A673 (cell line): ENCODE measurements at regions not wholly inside any gene's neighbourhood (a gene's known extent, or its start where the extent isn't known, plus 50 kb on each side); places are given as distances from the start of the nearest gene placed in this dataset. TPM values are rescaled to one million over a fixed set of nuclear protein-coding genes. Genes with fewer than 3 reads are reported as not detected.

Experiments
- BruUV-seq: library from RNA; stranded (reverse); fragments of 400-500 nt; replicated peaks from 2 replicates; lab custom pipeline; 2021; lab: Mats Ljungman, UMichigan
- CTCF ChIA-PET: fragments of 300-600 bp; sonication (Branson Sonifier 250); formaldehyde crosslinking; loops from one replicate; lab custom pipeline; 2022; ENCODE audit warnings: antibody characterized with exemption; lab: Charles Lee
- POLR2A ChIA-PET: fragments of 300-600 bp; sonication (Branson Sonifier 250); formaldehyde crosslinking; loops from one replicate; lab custom pipeline; 2022; ENCODE audit warnings: antibody characterized with exemption; ENCODE audit not compliant: low non-redundant PET; lab: Charles Lee
- DNase-seq: peaks from one replicate; pipeline ENCODE4 v3.0.0-alpha.2; 2015; ENCODE audit warnings: low spot score
- H3K27ac ChIP-seq: fragments of 200-600 bp; sonication (generic); 2 replicates; pipeline ENCODE4 v1.5.1; 2016; ENCODE audit warnings: mixed run types, low read depth, mild to moderate bottlenecking, mixed read lengths, antibody characterized with exemption, low read length; ENCODE audit not compliant: poor library complexity, severe bottlenecking
- H3K27me3 ChIP-seq: fragments of 200-600 bp; sonication (generic); replicated peaks from 2 replicates; pipeline ENCODE4 v1.6.1; 2017; ENCODE audit warnings: mixed run types, low read depth, mild to moderate bottlenecking, mixed read lengths, antibody characterized with exemption, low read length; ENCODE audit not compliant: insufficient read depth, poor library complexity
- H3K36me3 ChIP-seq: fragments of 200-600 bp; sonication (generic); 2 replicates; pipeline ENCODE4 v1.6.1; 2016; ENCODE audit warnings: mixed run types, mild to moderate bottlenecking, mixed read lengths, antibody characterized with exemption, low read length; ENCODE audit not compliant: insufficient read depth, poor library complexity, severe bottlenecking
- H3K4me1 ChIP-seq: fragments of 200-600 bp; sonication (generic); 2 replicates; pipeline ENCODE4 v1.6.1; 2017; ENCODE audit warnings: mixed run types, mild to moderate bottlenecking, mixed read lengths, antibody characterized with exemption, low read length; ENCODE audit not compliant: insufficient read depth, poor library complexity, severe bottlenecking
- H3K4me3 ChIP-seq: fragments of 200-600 bp; sonication (generic); 2 replicates; pipeline ENCODE4 v1.5.1; 2016; ENCODE audit warnings: low read depth, mixed run types, mild to moderate bottlenecking, mixed read lengths, low read length; ENCODE audit not compliant: poor library complexity, severe bottlenecking
- H3K9me3 ChIP-seq: fragments of 200-600 bp; sonication (generic); 2 replicates; pipeline ENCODE4 v1.6.1; 2016; ENCODE audit warnings: mixed run types, low read depth, mild to moderate bottlenecking, mixed read lengths, antibody characterized with exemption, low read length; ENCODE audit not compliant: poor library complexity, severe bottlenecking
- EZH2 ChIP-seq: fragments of 200-600 bp; sonication (generic); IDR thresholded peaks from 2 replicates; pipeline ENCODE4 v1.6.1; 2017; ENCODE audit warnings: borderline replicate concordance, low read depth, mild to moderate bottlenecking, mixed read lengths, antibody characterized with exemption, low read length; ENCODE audit not compliant: poor library complexity, severe bottlenecking
- intact Hi-C: fragments of 100-400 bp; cut with micrococcal nuclease; formaldehyde crosslinking; loops from one replicate; pipeline ENCODE4 v1.10.0; 2022; ENCODE audit not compliant: unreplicated experiment
- microRNA-seq: library from miRNA; unstranded; fragments of <30 nt; microRNA quantifications from one replicate; pipeline ENCODE4 v1.2.0, GENCODE V29; 2021
- TF ChIP-seq, protein P1 (sequence below): fragments of 300-800, 200-600 bp; sonication (generic); conservative IDR thresholded peaks from 2 replicates; pipeline ENCODE4 v1.5.1; 2017; ENCODE audit warnings: low read depth, mild to moderate bottlenecking, antibody characterized with exemption, low read length, moderate library complexity, mixed read lengths

DNA sequence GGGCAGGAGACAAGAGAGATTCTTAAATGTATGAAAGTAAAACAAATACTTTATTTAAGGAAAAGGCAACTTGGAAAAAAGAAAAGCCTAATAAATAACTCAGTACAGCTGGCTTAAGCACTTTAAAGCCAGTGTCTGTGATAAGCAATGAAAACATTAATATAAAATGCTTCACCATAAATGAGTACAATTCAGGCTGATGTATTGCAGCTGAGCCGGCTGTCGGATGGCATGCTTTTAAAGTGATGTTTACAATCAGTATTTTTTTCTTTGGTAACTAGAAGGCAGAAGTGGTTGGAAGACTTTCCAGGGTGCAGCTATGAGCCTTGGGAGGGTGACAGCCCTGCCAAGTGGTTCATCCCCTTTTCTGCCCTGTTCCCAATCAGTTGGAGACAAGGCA is 58.7 kb upstream of the CELF4 start:
- intact Hi-C loops, result no loop called here
- TF ChIP-seq EZH2, result no peak
- TF ChIP-seq, protein P1, sequence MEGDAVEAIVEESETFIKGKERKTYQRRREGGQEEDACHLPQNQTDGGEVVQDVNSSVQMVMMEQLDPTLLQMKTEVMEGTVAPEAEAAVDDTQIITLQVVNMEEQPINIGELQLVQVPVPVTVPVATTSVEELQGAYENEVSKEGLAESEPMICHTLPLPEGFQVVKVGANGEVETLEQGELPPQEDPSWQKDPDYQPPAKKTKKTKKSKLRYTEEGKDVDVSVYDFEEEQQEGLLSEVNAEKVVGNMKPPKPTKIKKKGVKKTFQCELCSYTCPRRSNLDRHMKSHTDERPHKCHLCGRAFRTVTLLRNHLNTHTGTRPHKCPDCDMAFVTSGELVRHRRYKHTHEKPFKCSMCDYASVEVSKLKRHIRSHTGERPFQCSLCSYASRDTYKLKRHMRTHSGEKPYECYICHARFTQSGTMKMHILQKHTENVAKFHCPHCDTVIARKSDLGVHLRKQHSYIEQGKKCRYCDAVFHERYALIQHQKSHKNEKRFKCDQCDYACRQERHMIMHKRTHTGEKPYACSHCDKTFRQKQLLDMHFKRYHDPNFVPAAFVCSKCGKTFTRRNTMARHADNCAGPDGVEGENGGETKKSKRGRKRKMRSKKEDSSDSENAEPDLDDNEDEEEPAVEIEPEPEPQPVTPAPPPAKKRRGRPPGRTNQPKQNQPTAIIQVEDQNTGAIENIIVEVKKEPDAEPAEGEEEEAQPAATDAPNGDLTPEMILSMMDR, result no peak
- no peaks in the 10 kb centered on the region for H3K36me3 ChIP-seq
- no peaks in the 10 kb centered on the region for H3K9me3 ChIP-seq
- ChIA-PET POLR2A (no interaction called here), CTCF (no interaction called here)
- H3K27ac ChIP-seq, result no peak overlapping the region
- DNase-seq, result no peak
- BruUV-seq, result no TSS peak
- H3K4me3 ChIP-seq, result no peak overlapping the region
- H3K4me1 ChIP-seq, result no peaks in the 10 kb centered on the region
- H3K27me3 ChIP-seq, result no peaks in the 10 kb centered on the region

DNA sequence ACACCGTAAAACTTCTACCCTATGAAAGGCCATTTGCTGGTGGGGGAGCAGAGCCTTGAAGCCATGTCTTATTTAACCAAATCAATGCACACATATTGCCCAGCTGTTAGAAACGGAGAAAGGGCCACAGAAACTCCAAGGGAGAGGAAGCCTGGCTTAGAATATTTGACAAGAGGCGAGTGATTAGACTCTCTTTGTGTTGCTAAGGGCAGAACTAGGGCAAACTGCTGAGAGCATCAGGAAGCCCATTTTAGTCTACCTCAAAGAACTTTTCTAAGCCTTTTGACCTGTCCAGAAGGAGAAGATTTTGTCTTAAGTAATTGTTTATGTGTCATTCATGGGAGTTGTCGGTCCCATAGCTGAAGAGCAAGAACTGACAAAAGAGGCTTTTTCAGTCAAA is 54.4 kb upstream of the CELF4 start:
- no peak for DNase-seq
- H3K4me3 ChIP-seq, result no peak overlapping the region
- CTCF ChIA-PET, result no interaction called here

DNA sequence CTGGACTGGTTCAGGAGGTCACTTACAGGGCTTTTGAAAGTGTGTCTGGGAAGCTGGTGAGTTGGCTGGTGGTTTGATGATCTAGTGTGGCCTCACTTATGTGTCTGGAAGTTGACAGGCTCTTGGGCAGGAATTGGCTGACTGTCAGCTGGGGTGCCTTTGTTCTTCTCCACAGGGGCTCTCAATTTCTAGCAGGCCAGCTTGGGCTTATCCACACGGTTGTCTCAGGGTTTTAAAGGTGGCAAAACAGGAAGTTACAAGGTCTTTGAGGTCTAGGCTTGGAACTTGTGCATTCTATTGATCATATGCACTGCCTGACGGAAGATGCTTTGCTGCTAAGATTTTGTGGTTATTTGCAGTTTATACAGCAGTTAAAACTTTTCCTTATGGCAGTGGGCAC is 52.0 kb upstream of the CELF4 start:
- no TSS peak for BruUV-seq
- intact Hi-C loops, result no loop called here
- Histone ChIP-seq H3K9me3 (no peaks in the 10 kb centered on the region), H3K36me3 (no peaks in the 10 kb centered on the region), H3K4me1 (no peaks in the 10 kb centered on the region), H3K4me3 (no peak overlapping the region), H3K27me3 (peaks cover 5% of the 10 kb centered on the region), H3K27ac (no peak overlapping the region)
- ChIA-PET CTCF (no interaction called here), POLR2A (no interaction called here)
- TF ChIP-seq, protein P1, result no peak
- TF ChIP-seq EZH2, result no peak
- DNase-seq, result no peak

More for the DNA sequence above, 54.4 kb upstream of the CELF4 start:
- POLR2A ChIA-PET, result no interaction called here
- no peaks in the 10 kb centered on the region for H3K27me3 ChIP-seq
- BruUV-seq, result no TSS peak
- H3K36me3 ChIP-seq, result no peaks in the 10 kb centered on the region
- TF ChIP-seq EZH2, result no peak
- TF ChIP-seq, protein P1, result no peak
- H3K9me3 ChIP-seq, result no peaks in the 10 kb centered on the region
- no peak overlapping the region for H3K27ac ChIP-seq
- no peaks in the 10 kb centered on the region for H3K4me1 ChIP-seq
- intact Hi-C loops, result no loop called here

Small RNA genes in the stretch of these regions (microRNA-seq; reads per million reads assigned to microRNA genes)
- gene MIR4318 (not detected), gene MIR5583-1 (not detected), gene MIR5583-2 (not detected), gene MIR924 (not detected)
